Amygdala (tissue), 56 donors: ENCODE measurements at regions not wholly inside any gene's neighbourhood (a gene's known extent, or its start where the extent isn't known, plus 50 kb on each side); places are given as distances from the start of the nearest gene placed in this dataset.
A peak's percentile ranks its signal among the peaks of the same experiment; 100 is the strongest.

ENCODE experiments used
- DNase-seq, 56 donors: peaks; one replicate each; lab custom pipeline; 2025; lab: John Stamatoyannopoulos, UW

DNA sequence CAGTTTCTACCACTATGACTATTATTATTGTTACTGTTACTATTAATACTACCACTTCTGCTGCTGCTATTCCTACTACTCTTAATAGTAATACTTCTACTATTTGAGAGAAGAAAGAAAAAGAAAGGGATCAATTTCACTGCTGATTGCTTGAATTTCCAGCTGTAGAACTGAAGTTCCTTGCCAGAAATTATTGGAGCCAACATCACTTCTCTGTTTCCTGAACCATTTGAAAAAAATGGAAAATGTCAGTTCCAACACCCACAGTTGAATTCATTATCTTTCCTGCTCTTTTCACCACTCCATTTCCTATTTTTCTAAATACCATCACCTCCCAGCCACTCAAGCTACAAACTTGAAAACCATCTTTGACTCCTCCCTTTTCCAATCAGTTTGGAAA lies 54.1 kb upstream of the PIK3C2G start:
- no peak for DNase-seq

DNA sequence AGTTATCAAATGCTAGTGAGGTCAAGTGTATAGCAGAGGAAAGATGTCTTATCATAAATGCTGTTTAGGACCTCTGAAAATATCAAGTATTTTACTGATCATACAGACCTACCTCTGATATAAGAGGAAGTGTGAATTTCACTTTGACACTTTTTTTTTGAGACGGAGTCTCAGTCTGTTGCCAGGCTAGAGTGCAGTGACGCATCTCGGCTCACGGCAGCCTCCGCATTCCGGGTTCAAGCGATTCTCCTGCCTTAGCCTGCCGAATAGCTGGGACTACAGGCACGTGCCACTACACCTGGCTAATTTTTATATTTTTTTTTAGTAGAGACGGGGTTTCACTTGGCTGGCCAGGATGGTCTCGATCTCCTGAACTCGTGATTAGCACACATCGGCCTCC lies 55.1 kb upstream of the PIK3C2G start:
- no peak for DNase-seq

DNA sequence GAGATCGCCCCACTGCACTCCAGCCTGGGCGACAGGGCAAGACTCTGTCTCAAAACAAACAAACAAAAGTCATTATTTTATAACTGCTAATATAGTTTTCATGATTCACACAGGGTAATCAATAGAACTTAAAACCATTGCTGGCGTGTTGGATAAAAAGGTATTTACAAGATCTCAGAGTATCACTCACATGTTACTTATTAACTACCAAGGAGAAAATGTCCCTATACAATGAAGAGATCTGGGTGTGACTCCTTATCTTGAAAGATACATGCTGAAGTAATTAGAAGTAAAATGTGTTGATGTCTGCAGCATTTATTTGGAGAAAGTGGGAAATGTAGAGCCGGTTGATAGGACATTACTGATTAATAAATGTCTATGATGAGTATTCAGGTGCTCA lies 57.3 kb upstream of the PIK3C2G start:
- DNase-seq, result no peak

GRCh38 chr12:18192119-18192518 lies 69.2 kb upstream of the PIK3C2G start:
- no peak for DNase-seq

DNA sequence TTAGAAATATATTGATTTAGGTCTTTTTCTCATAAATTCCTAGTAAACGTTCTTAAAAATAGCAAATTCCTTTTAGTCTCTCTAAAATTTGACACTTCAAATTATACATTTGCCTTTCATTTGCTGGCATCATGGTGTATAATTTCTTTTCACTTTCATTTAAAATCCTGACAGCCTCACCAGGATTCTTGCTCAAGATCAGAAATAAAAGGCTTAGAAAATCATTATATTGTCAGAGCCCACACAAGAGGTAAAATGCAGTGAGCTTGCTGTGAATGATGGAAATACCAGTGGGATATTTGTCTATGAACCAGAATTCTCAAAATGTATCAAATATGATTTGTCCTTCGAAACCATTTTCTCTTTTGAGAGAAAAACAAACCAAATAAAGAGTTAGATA lies 78.2 kb upstream of the PIK3C2G start:
- DNase-seq, result no peak

GRCh38 chr12:18171571-18171970 lies 81.6 kb upstream of the RERGL start:
- DNase-seq, result no peak

DNA sequence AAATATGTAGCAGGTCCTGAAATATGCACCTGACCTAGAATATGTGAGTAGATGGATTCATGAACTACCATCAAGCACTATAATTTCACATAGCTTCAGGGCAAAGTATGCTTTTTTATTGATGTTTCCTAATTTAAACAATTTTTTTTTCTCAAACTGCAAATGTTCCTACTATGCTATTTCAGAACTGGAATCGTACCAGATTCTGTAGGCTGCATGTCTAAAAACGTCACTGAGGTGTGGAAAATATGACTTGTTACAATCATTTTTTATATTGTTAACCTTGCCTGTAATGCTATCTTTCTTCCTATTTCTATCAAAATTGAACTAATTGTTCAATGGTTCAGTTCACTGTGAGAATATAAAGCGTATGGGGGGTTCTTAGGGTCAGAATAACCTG lies 78.0 kb upstream of the RERGL start:
- DNase-seq, result no peak

DNA sequence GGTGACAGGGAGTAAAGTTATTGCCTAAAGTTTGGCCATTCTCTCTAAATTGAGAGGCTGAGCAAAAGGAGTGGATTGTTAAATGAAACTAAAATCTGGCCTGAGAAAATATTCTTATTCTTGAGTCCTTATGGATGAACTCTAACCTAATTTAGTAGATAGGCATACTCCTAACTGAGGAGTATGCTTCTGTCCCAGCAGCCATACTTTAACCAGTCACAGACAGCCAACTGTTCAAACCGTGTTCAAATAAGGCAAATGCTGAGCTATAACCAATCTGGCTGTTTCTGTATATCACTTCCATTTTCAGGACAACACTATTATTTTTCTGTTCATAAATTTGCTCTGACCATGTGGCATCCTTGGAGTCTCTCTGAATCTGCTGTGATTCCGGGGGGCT lies 75.9 kb upstream of the RERGL start:
- no peak for DNase-seq

GRCh38 chr12:18165422-18165871 lies 75.5 kb upstream of the RERGL start:
- no peak for DNase-seq

DNA sequence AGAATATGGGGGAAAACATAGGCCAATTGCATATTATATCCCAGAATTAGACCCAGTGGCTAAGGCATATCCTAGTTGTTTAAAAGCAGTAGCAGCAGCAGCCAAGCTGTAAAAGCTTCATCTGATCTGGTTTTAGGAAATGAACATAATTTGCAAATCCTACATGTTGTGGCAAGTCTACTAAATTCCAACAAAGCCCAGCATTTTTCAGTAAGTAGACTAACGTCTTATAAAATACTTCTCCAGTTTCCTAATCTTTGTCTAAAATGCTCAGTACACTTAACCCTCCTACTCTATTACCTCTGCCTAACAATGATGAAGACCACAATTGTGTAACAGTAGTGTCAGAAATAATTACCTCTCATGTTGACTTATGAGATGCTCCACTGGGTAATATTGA lies 70.9 kb upstream of the RERGL start:
- no peak for DNase-seq

GRCh38 chr12:18158774-18159557 lies 69.0 kb upstream of the RERGL start:
- DNase-seq, result peak in 1 of 56 donors; percentile 12

GRCh38 chr12:18153826-18154225 lies 63.8 kb upstream of the RERGL start:
- DNase-seq, result no peak

- DNase-seq, result no peak
Observed at GRCh38 chr12:18151036-18151435, 61.0 kb upstream of the RERGL start.

DNA sequence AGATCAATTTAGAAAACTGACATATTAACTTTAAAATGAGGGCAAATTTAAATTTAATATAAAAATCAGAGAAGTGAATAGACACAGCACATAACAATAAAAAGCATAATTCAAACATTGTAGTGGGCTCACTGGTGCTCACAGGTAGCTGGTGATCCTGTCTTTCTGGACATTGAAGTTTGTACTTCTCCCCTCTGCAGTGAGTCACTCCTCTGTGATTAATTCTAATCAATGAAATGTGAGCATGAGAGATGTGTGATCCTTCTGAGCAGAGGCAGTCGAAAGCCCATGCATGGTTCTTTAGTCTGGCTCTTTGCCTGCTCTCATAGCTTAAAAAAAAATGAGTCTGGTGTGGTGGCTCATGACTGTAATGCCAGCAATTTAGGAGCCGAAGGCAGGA lies 59.0 kb upstream of the RERGL start:
- DNase-seq, result no peak

GRCh38 chr12:18146363-18146762 lies 56.4 kb upstream of the RERGL start:
- DNase-seq, result no peak

DNA sequence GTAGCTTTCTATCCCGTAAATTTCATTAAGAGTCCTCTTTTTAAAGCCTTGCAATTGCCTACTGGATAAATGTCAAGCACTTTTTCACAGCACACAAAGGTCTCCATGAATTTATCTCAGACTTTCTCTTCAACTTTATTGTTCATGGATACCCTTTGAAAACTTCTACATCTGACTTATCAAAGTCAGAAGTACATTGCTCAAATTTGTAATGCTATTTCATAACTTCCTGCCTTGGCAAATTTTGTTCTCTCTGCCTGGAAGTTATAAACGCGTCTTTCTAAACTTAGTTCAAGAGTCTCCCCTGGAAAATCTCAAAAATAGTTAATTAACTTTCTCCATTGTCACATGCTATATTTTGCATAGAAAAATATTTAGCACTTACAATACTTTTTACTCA lies 55.9 kb upstream of the RERGL start:
- DNase-seq, result no peak

DNA sequence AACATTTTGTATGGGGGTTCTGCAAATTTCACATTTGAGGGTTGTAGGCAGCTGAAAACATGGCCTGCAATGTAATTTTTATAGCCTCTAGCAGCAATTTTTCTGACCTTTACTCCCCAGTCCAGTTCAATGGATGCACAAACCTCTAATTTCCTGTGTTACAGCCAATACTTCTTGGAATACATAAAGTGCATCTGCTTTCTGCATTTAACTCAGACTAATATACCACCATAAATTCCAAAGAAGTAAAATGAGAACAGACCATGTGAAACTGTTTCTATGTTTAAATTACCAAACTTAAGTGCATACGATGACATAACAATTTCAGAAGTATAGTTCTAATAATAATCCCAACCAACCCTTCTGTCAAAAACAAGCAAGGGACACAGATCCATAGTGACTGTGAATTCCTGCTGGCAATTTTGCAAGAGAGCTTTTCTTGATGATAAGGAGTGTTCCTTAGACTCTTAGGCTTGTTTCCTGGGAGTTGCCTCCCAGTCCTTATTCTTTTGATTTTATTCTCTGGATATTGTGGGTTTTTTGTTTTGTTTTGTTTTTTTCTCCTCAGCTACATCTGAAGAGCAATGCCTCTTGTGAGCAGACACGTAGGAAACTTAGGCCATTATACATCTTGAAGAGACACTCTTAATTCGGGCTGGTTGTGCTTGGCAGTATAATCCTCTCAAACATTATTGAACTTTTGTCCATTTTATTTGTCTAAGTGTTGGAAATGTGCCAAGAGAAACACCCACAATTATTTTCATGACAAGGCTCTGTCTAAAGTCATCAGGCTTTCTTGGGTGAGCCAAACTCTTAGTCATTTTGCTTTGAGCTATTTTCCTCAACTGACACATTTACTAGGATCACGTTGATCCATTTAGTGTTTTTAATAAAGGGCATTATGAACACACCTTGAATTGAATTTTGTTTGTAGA lies 51.3 kb upstream of the RERGL start:
- DNase-seq, result no peak

- DNase-seq, result peak in 1 of 56 donors; percentile 4
Observed at GRCh38 chr12:18139989-18140596, 50.1 kb upstream of the RERGL start.
